Gastrocnemius medialis (tissue), 4 donors: ENCODE measurements at regions not wholly inside any gene's neighbourhood (a gene's known extent, or its start where the extent isn't known, plus 50 kb on each side); places are given as distances from the start of the nearest gene placed in this dataset.
A peak's percentile ranks its signal among the peaks of the same experiment; 100 is the strongest.

ENCODE experiments used
- ATAC-seq, 2 donors: fragments of 150-250 bp; one replicate each; pipeline ENCODE4 v1.9.1; 2016
- DNase-seq, 2 donors: peaks; one replicate each; pipeline ENCODE4 v3.0.0-alpha.2; 2019
- H3K27ac ChIP-seq, 4 donors: fragments of 200-600 bp; sonication (generic); 1 replicate in 1 of 4; 2 replicates in 3 of 4; pipeline ENCODE4 v1.5.1; 2016 to 2018; ENCODE audit warnings: mild to moderate bottlenecking in 2 of 4, moderate library complexity in 1 of 4
- H3K27me3 ChIP-seq, 3 donors: fragments of 200-600 bp; sonication (generic) in 2 of 3; 1 replicate in 1 of 3; 2 replicates in 2 of 3; pipeline versions ENCODE4 v1.5.1 to v1.6.0; 2016 to 2019; ENCODE audit warnings: mild to moderate bottlenecking in 1 of 3, moderate library complexity in 1 of 3
- H3K36me3 ChIP-seq, 2 donors: fragments of 200-600 bp; sonication (generic) in 1 of 2; one replicate each; pipeline ENCODE4 v1.5.1; 2017 to 2018
- H3K4me1 ChIP-seq, 2 donors: fragments of 200-600 bp; sonication (generic) in 1 of 2; one replicate each; pipeline ENCODE4 v1.5.1; 2016 to 2017; ENCODE audit warnings: mild to moderate bottlenecking in 2 of 2
- H3K4me3 ChIP-seq, 4 donors: fragments of 200-600 bp; sonication (generic) in 3 of 4; 1 replicate in 1 of 4; 2 replicates in 3 of 4; pipeline ENCODE4 v1.5.1; 2016 to 2019; ENCODE audit warnings: mild to moderate bottlenecking in 2 of 4
- H3K9me3 ChIP-seq, 3 donors: fragments of 200-600 bp; sonication (generic) in 2 of 3; 1 replicate in 1 of 3; 2 replicates in 2 of 3; pipeline ENCODE4 v1.5.1; 2016 to 2019
- POLR2A ChIP-seq, 2 donors: fragments of 450-650 bp; IDR thresholded peaks; one replicate each; pipeline ENCODE4 v1.6.1; 2017; ENCODE audit warnings: antibody characterized with exemption in 2 of 2, mild to moderate bottlenecking in 2 of 2, moderate library complexity in 2 of 2
- in situ Hi-C, 4 donors: fragments of 200-750 bp; cut with MboI; loops; one replicate each; pipeline versions ENCODE4 v1.15.0 to v1.8.0; 2017; ENCODE audit warnings: low sequenced_read_pairs in 4 of 4
- intact Hi-C: fragments of 100-400 bp; cut with DNase I; formaldehyde crosslinking; loops from one replicate; pipeline ENCODE4 v1.15.1; 2023; ENCODE audit warnings: low total_unique reads
- TF ChIP-seq, protein P1 (sequence below), 5 experiments: fragments of 450-650 bp in 3 of 5; fragments of 200-600 bp in 2 of 5; sonication (generic) in 2 of 5; IDR thresholded peaks in 4 of 5; conservative IDR thresholded peaks in 1 of 5; 1 replicate in 4 of 5; 2 replicates in 1 of 5; pipeline ENCODE4 v1.5.1; 2016 to 2019; ENCODE audit warnings: antibody characterized with exemption in 5 of 5, mild to moderate bottlenecking in 3 of 5, moderate library complexity in 3 of 5

DNA sequence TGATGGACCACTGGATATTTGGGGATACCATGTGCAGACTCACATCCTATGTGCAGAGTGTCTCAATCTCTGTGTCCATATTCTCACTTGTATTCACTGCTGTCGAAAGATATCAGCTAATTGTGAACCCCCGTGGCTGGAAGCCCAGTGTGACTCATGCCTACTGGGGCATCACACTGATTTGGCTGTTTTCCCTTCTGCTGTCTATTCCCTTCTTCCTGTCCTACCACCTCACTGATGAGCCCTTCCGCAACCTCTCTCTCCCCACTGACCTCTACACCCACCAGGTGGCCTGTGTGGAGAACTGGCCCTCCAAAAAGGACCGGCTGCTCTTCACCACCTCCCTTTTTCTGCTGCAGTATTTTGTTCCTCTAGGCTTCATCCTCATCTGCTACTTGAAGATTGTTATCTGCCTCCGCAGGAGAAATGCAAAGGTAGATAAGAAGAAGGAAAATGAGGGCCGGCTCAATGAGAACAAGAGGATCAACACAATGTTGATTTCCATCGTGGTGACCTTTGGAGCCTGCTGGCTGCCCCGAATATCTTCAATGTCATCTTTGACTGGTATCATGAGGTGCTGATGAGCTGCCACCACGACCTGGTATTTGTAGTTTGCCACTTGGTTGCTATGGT is 54.5 kb upstream of the HNRNPA0 start:
- in situ Hi-C loops (no loop called here), intact Hi-C loops (no loop called here)
- DNase-seq (no peak), ATAC-seq (no peak)
- no peak overlapping the region for H3K4me3 ChIP-seq
- H3K36me3 ChIP-seq: no peaks in the 10 kb centered on the region
- H3K27ac ChIP-seq: no peak overlapping the region
- no peaks in the 10 kb centered on the region for H3K27me3 ChIP-seq
- peaks cover 2 to 3% of the 10 kb centered on the region in 2 donors for H3K4me1 ChIP-seq
- H3K9me3 ChIP-seq: no peaks in the 10 kb centered on the region
- no peak for TF ChIP-seq POLR2A (IDR thresholded peaks at IDR 0.05)
- TF ChIP-seq, protein P1, sequence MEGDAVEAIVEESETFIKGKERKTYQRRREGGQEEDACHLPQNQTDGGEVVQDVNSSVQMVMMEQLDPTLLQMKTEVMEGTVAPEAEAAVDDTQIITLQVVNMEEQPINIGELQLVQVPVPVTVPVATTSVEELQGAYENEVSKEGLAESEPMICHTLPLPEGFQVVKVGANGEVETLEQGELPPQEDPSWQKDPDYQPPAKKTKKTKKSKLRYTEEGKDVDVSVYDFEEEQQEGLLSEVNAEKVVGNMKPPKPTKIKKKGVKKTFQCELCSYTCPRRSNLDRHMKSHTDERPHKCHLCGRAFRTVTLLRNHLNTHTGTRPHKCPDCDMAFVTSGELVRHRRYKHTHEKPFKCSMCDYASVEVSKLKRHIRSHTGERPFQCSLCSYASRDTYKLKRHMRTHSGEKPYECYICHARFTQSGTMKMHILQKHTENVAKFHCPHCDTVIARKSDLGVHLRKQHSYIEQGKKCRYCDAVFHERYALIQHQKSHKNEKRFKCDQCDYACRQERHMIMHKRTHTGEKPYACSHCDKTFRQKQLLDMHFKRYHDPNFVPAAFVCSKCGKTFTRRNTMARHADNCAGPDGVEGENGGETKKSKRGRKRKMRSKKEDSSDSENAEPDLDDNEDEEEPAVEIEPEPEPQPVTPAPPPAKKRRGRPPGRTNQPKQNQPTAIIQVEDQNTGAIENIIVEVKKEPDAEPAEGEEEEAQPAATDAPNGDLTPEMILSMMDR (IDR thresholded peaks at IDR 0.05 in 4 of 5, conservative IDR thresholded peaks at IDR 0.05 in 1 of 5): no peak

GRCh38 chr5:137815202-137815990 is 52.3 kb upstream of the MYOT start:
- no peak for TF ChIP-seq POLR2A (IDR thresholded peaks at IDR 0.05)
- TF ChIP-seq, protein P1 (IDR thresholded peaks at IDR 0.05 in 4 of 5, conservative IDR thresholded peaks at IDR 0.05 in 1 of 5): no peak
- in situ Hi-C loops: no loop called here

More at GRCh38 chr5:137815202-137815990, 52.3 kb upstream of the MYOT start:
- ATAC-seq (peak; percentile 78 to 82), DNase-seq (no peak)
- H3K36me3 ChIP-seq: no peaks in the 10 kb centered on the region
- peak overlapping the region; percentile 32 to 70 (median 57) for H3K27ac ChIP-seq
- peaks cover 13 to 16% of the 10 kb centered on the region in 2 donors for H3K4me1 ChIP-seq
- intact Hi-C loops: no loop called here
- no peaks in the 10 kb centered on the region for H3K9me3 ChIP-seq
- no peaks in the 10 kb centered on the region for H3K27me3 ChIP-seq
- no peak overlapping the region for H3K4me3 ChIP-seq
